ENCODE measurements at regions not wholly inside any gene's neighbourhood (a gene's known extent, or its start where the extent isn't known, plus 50 kb on each side); places are given as distances from the start of the nearest gene placed in this dataset.

GRCh38 chr18:45509535-45509934 is 105.7 kb upstream of the SLC14A2 start:
- no peak for TF ChIP-seq CTCF (optimal IDR thresholded peaks at IDR 0.05 in 1 of 3, IDR thresholded peaks at IDR 0.05 in 1 of 3, conservative IDR thresholded peaks at IDR 0.05 in 1 of 3; ENCODE audit: extremely low read depth in 1 of 3, insufficient read depth in 2 of 3, low read length in 3 of 3)
- no peak for TF ChIP-seq EZH2 (IDR thresholded peaks at IDR 0.05; ENCODE audit: low read length)
- Histone ChIP-seq H3K4me3 (ENCODE audit: control insufficient read depth in 2 of 3, extremely low read depth in 1 of 3, insufficient read depth in 2 of 3, low read depth in 1 of 3, low read length in 3 of 3) (no peak overlapping the region), H2AFZ (ENCODE audit: control insufficient read depth, low read length) (no peak overlapping the region), H4K20me1 (ENCODE audit: control insufficient read depth, extremely low read depth, insufficient read depth, low read length) (no peaks in the 10 kb centered on the region), H3K79me2 (ENCODE audit: control insufficient read depth, insufficient read depth, low read length) (no peaks in the 10 kb centered on the region), H3K27ac (ENCODE audit: control insufficient read depth, insufficient read depth, low read length) (no peak overlapping the region), H3K27me3 (ENCODE audit: control insufficient read depth, extremely low read depth, insufficient read depth, low read length) (peaks cover 8% of the 10 kb centered on the region), H3K4me2 (ENCODE audit: control insufficient read depth, extremely low read depth, insufficient read depth, low read depth, low read length) (no peak overlapping the region), H3K4me1 (ENCODE audit: control insufficient read depth, extremely low read depth, insufficient read depth, low read length) (no peaks in the 10 kb centered on the region), H3K36me3 (ENCODE audit: control insufficient read depth in 2 of 2, extremely low read depth in 1 of 2, insufficient read depth in 2 of 2, low read length in 2 of 2) (no peaks in the 10 kb centered on the region), H3K9me3 (ENCODE audit: control insufficient read depth, low read depth, low read length) (peaks cover 3% of the 10 kb centered on the region), H3K9ac (ENCODE audit: control insufficient read depth, extremely low read depth, insufficient read depth, low read length) (no peak overlapping the region), H3K9me1 (ENCODE audit: control insufficient read depth, extremely low read depth, insufficient read depth, low read length) (no peaks in the 10 kb centered on the region)
- DNase-seq (ENCODE audit: low read depth, low spot score) (no peak), FAIRE-seq (no peak)
- dilution Hi-C loops (cut with MboI; ENCODE audit: extremely low pct_ligation_motif_present, low sequenced_read_pairs) = no loop called here

- Histone ChIP-seq H3K79me2 (ENCODE audit: control insufficient read depth, insufficient read depth, low read length) (no peaks in the 10 kb centered on the region), H3K9ac (ENCODE audit: control insufficient read depth, extremely low read depth, insufficient read depth, low read length) (no peak overlapping the region), H3K4me3 (ENCODE audit: control insufficient read depth in 2 of 3, extremely low read depth in 1 of 3, insufficient read depth in 2 of 3, low read depth in 1 of 3, low read length in 3 of 3) (no peak overlapping the region), H3K36me3 (ENCODE audit: control insufficient read depth in 2 of 2, extremely low read depth in 1 of 2, insufficient read depth in 2 of 2, low read length in 2 of 2) (no peaks in the 10 kb centered on the region), H3K27me3 (ENCODE audit: control insufficient read depth, extremely low read depth, insufficient read depth, low read length) (peaks cover 8% of the 10 kb centered on the region), H3K4me1 (ENCODE audit: control insufficient read depth, extremely low read depth, insufficient read depth, low read length) (no peaks in the 10 kb centered on the region), H3K4me2 (ENCODE audit: control insufficient read depth, extremely low read depth, insufficient read depth, low read depth, low read length) (no peak overlapping the region), H3K9me1 (ENCODE audit: control insufficient read depth, extremely low read depth, insufficient read depth, low read length) (no peaks in the 10 kb centered on the region), H3K27ac (ENCODE audit: control insufficient read depth, insufficient read depth, low read length) (no peak overlapping the region), H2AFZ (ENCODE audit: control insufficient read depth, low read length) (no peak overlapping the region), H4K20me1 (ENCODE audit: control insufficient read depth, extremely low read depth, insufficient read depth, low read length) (no peaks in the 10 kb centered on the region), H3K9me3 (ENCODE audit: control insufficient read depth, low read depth, low read length) (peaks cover 3% of the 10 kb centered on the region)
- DNase-seq (ENCODE audit: low read depth, low spot score) (no peak), FAIRE-seq (no peak)
- TF ChIP-seq EZH2 (IDR thresholded peaks at IDR 0.05; ENCODE audit: low read length) (no peak), CTCF (optimal IDR thresholded peaks at IDR 0.05 in 1 of 3, IDR thresholded peaks at IDR 0.05 in 1 of 3, conservative IDR thresholded peaks at IDR 0.05 in 1 of 3; ENCODE audit: extremely low read depth in 1 of 3, insufficient read depth in 2 of 3, low read length in 3 of 3) (no peak)
- dilution Hi-C loops (cut with MboI; ENCODE audit: extremely low pct_ligation_motif_present, low sequenced_read_pairs) = no loop called here
Observed at GRCh38 chr18:45510656-45511055, 104.6 kb upstream of the SLC14A2 start.
